ENCODE measurements at regions not wholly inside any gene's neighbourhood (a gene's known extent, or its start where the extent isn't known, plus 50 kb on each side); places are given as distances from the start of the nearest gene placed in this dataset.

DNA sequence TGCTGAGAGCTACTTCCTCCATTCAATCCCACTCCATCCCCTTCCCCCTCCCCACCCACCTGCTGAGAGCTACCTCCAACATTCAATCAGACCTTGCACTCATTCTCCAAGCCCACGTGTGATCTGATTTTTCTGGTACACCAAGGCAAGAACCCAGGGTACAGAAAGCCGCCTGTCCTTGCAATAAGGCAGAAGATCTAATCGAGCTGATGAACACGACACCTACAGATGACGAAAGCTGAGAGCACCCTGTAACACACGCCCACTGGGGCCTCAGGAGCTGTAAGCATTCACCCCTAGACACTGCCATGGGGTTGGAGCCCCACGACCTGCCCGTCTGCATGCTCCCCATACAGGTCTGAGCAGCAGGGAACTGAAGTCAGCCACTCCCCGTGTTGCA, 58.3 kb downstream of the TRIML1 start:
- TF ChIP-seq GATA3 (IDR thresholded peaks at IDR 0.05; ENCODE audit: low read depth, low read length) (no peak), GATA2 (IDR thresholded peaks at IDR 0.05; ENCODE audit: low read depth, low read length) (no peak)

All from SH-SY5Y (cell line).